Loucy (cell line): ENCODE measurements at regions not wholly inside any gene's neighbourhood (a gene's known extent, or its start where the extent isn't known, plus 50 kb on each side); places are given as distances from the start of the nearest gene placed in this dataset.

Experiments used
- EZH2phosphoT487 ChIP-seq: fragments of 200-600 bp; IDR thresholded peaks from 2 replicates; pipeline ENCODE4 v1.6.1; 2018; ENCODE audit warnings: antibody characterized with exemption, mild to moderate bottlenecking, moderate library complexity, borderline replicate concordance
- TF ChIP-seq, protein P1 (sequence below): fragments of 200-600 bp; sonication (generic); conservative IDR thresholded peaks from 2 replicates; pipeline ENCODE4 v1.5.1; 2014; ENCODE audit warnings: mild to moderate bottlenecking, antibody characterized with exemption, low read length

DNA sequence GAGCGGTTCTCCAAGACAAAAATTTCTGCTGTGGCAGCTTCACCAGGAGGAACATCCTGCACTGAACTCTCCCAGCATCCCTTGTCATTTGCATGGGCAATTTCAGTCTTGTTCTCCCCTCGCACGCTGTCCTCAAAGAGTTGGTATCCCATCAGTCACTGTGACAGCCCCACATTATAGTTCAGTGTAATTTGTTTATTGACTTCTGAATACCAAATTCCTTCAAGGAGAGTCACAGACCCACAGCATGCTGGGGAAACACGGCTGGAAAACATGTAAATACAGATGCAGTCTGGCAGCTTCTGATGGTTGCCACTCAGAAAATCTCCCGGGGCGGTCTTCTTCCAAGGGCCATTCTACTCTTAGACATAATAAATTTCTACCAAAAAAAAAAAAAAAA is 151.0 kb upstream of the NEBL start:
- TF ChIP-seq, protein P1, sequence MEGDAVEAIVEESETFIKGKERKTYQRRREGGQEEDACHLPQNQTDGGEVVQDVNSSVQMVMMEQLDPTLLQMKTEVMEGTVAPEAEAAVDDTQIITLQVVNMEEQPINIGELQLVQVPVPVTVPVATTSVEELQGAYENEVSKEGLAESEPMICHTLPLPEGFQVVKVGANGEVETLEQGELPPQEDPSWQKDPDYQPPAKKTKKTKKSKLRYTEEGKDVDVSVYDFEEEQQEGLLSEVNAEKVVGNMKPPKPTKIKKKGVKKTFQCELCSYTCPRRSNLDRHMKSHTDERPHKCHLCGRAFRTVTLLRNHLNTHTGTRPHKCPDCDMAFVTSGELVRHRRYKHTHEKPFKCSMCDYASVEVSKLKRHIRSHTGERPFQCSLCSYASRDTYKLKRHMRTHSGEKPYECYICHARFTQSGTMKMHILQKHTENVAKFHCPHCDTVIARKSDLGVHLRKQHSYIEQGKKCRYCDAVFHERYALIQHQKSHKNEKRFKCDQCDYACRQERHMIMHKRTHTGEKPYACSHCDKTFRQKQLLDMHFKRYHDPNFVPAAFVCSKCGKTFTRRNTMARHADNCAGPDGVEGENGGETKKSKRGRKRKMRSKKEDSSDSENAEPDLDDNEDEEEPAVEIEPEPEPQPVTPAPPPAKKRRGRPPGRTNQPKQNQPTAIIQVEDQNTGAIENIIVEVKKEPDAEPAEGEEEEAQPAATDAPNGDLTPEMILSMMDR: no peak
- TF ChIP-seq EZH2phosphoT487: no peak
